GM12878 (cell line): ENCODE measurements at regions not wholly inside any gene's neighbourhood (a gene's known extent, or its start where the extent isn't known, plus 50 kb on each side); places are given as distances from the start of the nearest gene placed in this dataset.
"Not testable (repeated sequence)": the region's sequence is repeated elsewhere in the genome, so short reads cannot be mapped to it uniquely, and the experiment has no call there.

Experiments
- ATAC-seq: fragments of 200-7000 bp; cut with Tn5 transposase; 3 replicates; pipeline ENCODE4 v1.9.1; 2020; ENCODE audit warnings: mild to moderate bottlenecking, moderate library complexity
- BruUV-seq: library from RNA; stranded (reverse); fragments of 400-500 nt; replicated peaks from 2 replicates; lab custom pipeline; 2021; lab: Mats Ljungman, UMichigan
- CTCF ChIA-PET: fragments of 300-600 bp; sonication (Branson Sonifier 250); formaldehyde crosslinking; extraction: SDS; loops from one replicate; lab custom pipeline; 2021; ENCODE audit warnings: inconsistent platforms; lab: Yijun Ruan, JAX
- POLR2A ChIA-PET: fragments of 350-600 bp; formaldehyde crosslinking; extraction: SDS; loops from one replicate; lab custom pipeline; 2021; ENCODE audit warnings: inconsistent platforms; lab: Charles Lee
- RAD21 ChIA-PET: fragments of 300-600 bp; sonication (Branson Sonifier 250); formaldehyde crosslinking; loops from one replicate; lab custom pipeline; 2023; ENCODE audit warnings: antibody characterized with exemption; ENCODE audit not compliant: unreplicated experiment; lab: Charles Lee
- SMC1A ChIA-PET: fragments of 300-600 bp; sonication (Branson Sonifier 250); formaldehyde crosslinking; loops from one replicate; lab custom pipeline; 2023; ENCODE audit not compliant: unreplicated experiment, uncharacterized antibody; lab: Charles Lee
- DNase-seq: peaks from one replicate; pipeline ENCODE4 v3.0.0-alpha.2; 2011; ENCODE audit warnings: low read depth, low spot score
- FAIRE-seq: peaks from 3 replicates; lab custom pipeline; 2011; peaks lifted over from hg19 to GRCh38; lab: Jason Lieb, UNC
- H2AFZ ChIP-seq: 2 replicates; pipeline ENCODE4 v1.6.0; 2011; ENCODE audit warnings: low read depth, low read length, control low read depth; ENCODE audit not compliant: control insufficient read depth
- H3K27ac ChIP-seq: 2 replicates; pipeline ENCODE4 v1.5.1; 2011; ENCODE audit warnings: control low read depth; ENCODE audit not compliant: control insufficient read depth, insufficient read depth
- H3K27me3 ChIP-seq, 2 experiments: replicated peaks in 1 of 2; 2 replicates each; pipeline versions ENCODE4 v1.6.0 to v1.6.1; 2011; ENCODE audit warnings: low read length in 1 of 2; ENCODE audit not compliant: control insufficient read depth in 2 of 2, insufficient read depth in 2 of 2
- H3K36me3 ChIP-seq, 2 experiments: 2 replicates each; pipeline ENCODE4 v1.5.1; 2011; ENCODE audit warnings: low read length in 1 of 2; ENCODE audit not compliant: control insufficient read depth in 2 of 2, insufficient read depth in 2 of 2
- H3K4me1 ChIP-seq: 2 replicates; pipeline ENCODE4 v1.6.1; 2011; ENCODE audit warnings: mild to moderate bottlenecking, low read length, moderate library complexity, mixed read lengths; ENCODE audit not compliant: control insufficient read depth, insufficient read depth
- H3K4me2 ChIP-seq: 2 replicates; pipeline ENCODE4 v1.6.0; 2011; ENCODE audit warnings: control low read depth; ENCODE audit not compliant: control insufficient read depth, insufficient read depth
- H3K4me3 ChIP-seq: fragments of 200-600 bp; sonication (generic); 2 replicates; pipeline ENCODE4 v1.5.1; 2016
- H3K79me2 ChIP-seq: 2 replicates; pipeline ENCODE4 v1.6.0; 2011; ENCODE audit warnings: low read length; ENCODE audit not compliant: control insufficient read depth, insufficient read depth
- H3K9ac ChIP-seq: 2 replicates; pipeline ENCODE4 v1.8.0; 2011; ENCODE audit warnings: low read length, control low read depth, mixed read lengths; ENCODE audit not compliant: control insufficient read depth, insufficient read depth
- H3K9me3 ChIP-seq: replicated peaks from 3 replicates; pipeline ENCODE4 v1.5.1; 2011; ENCODE audit warnings: mild to moderate bottlenecking, low read length; ENCODE audit not compliant: control insufficient read depth, insufficient read depth
- H4K20me1 ChIP-seq: 2 replicates; pipeline ENCODE4 v1.6.0; 2011; ENCODE audit not compliant: control insufficient read depth, insufficient read depth
- ATF3 ChIP-seq: IDR thresholded peaks from 2 replicates; pipeline ENCODE4 v1.6.1; 2011; ENCODE audit warnings: low read depth, mild to moderate bottlenecking, low read length, moderate library complexity, borderline replicate concordance; ENCODE audit errors: extremely low read depth
- HDAC6 ChIP-seq: fragments of 200-600 bp; sonication (generic); IDR thresholded peaks from one replicate; pipeline ENCODE4 v1.8.0; 2017; ENCODE audit warnings: antibody characterized with exemption; ENCODE audit not compliant: unreplicated experiment
- POLR2AphosphoS5 ChIP-seq: IDR thresholded peaks from 2 replicates; pipeline ENCODE4 v1.6.1; 2011; ENCODE audit warnings: mild to moderate bottlenecking, low read length, inconsistent platforms
- WRNIP1 ChIP-seq: IDR thresholded peaks from 2 replicates; pipeline ENCODE4 v1.6.1; 2011; ENCODE audit warnings: low read depth, low read length, improper control_type of control experiment, borderline replicate concordance
- ZNF384 ChIP-seq: IDR thresholded peaks from 2 replicates; pipeline ENCODE4 v1.6.1; 2012; ENCODE audit warnings: low read depth, mild to moderate bottlenecking, low read length, improper control_type of control experiment, borderline replicate concordance
- WGBS: methylation state at CpG from one replicate; pipeline ENCODE4 v1.1.6; 2016; ENCODE audit warnings: low lambda C conversion rate; ENCODE audit not compliant: insufficient replicate concordance, insufficient coverage; ENCODE audit errors: missing lambda C conversion rate; 5-methylcytosine and 5-hydroxymethylcytosine counted together
- in situ Hi-C: fragments of 300-500 bp; cut with MboI; formaldehyde crosslinking; loops from 9 replicates; pipeline ENCODE4 v1.14.3; 2018; ENCODE audit warnings: mixed read lengths
- intact Hi-C: fragments of 100-400 bp; cut with micrococcal nuclease; formaldehyde crosslinking; loops from one replicate; pipeline ENCODE4 v1.14.2; 2022; ENCODE audit not compliant: unreplicated experiment
- TF ChIP-seq, protein P1 (sequence below): fragments of 450-650 bp; IDR thresholded peaks from 2 replicates; pipeline ENCODE4 v1.6.1; 2017; ENCODE audit warnings: mild to moderate bottlenecking
- TF ChIP-seq, protein P2 (sequence below): fragments of 450-650 bp; IDR thresholded peaks from 2 replicates; pipeline ENCODE4 v1.6.1; 2017; ENCODE audit warnings: mild to moderate bottlenecking, moderate library complexity

DNA sequence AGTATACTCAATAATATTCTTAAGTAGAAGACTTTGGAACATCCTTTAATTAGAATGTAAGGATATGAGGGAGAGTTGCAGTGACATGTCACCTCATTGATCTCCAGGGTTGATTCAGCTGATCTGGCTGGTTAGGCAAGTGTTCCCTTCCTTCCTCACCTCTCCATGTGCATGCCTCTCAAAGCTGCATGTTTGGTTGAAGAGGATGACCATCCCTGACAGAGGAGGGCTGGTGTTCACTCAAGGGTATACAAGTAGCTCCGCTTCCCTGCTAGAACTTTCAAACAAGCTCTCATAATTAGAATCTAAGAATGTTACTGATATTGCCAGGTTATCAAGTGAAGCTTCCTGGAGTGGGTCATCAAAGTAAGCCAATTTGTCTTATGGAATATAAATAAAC, 341.1 kb upstream of the FLRT2 start:
- Histone ChIP-seq H3K79me2 (no peaks in the 10 kb centered on the region), H4K20me1 (no peaks in the 10 kb centered on the region), H3K36me3 (no peaks in the 10 kb centered on the region), H3K27me3 (no peaks in the 10 kb centered on the region), H3K4me2 (no peak overlapping the region), H3K9me3 (no peaks in the 10 kb centered on the region), H2AFZ (no peak overlapping the region), H3K27ac (no peak overlapping the region), H3K4me1 (no peaks in the 10 kb centered on the region), H3K9ac (no peak overlapping the region), H3K4me3 (no peak overlapping the region)
- TF ChIP-seq, protein P1, sequence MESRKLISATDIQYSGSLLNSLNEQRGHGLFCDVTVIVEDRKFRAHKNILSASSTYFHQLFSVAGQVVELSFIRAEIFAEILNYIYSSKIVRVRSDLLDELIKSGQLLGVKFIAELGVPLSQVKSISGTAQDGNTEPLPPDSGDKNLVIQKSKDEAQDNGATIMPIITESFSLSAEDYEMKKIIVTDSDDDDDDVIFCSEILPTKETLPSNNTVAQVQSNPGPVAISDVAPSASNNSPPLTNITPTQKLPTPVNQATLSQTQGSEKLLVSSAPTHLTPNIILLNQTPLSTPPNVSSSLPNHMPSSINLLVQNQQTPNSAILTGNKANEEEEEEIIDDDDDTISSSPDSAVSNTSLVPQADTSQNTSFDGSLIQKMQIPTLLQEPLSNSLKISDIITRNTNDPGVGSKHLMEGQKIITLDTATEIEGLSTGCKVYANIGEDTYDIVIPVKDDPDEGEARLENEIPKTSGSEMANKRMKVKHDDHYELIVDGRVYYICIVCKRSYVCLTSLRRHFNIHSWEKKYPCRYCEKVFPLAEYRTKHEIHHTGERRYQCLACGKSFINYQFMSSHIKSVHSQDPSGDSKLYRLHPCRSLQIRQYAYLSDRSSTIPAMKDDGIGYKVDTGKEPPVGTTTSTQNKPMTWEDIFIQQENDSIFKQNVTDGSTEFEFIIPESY, result no peak
- TF ChIP-seq HDAC6, result no peak
- TF ChIP-seq ATF3, result no peak
- no peak for TF ChIP-seq WRNIP1
- TF ChIP-seq, protein P2, sequence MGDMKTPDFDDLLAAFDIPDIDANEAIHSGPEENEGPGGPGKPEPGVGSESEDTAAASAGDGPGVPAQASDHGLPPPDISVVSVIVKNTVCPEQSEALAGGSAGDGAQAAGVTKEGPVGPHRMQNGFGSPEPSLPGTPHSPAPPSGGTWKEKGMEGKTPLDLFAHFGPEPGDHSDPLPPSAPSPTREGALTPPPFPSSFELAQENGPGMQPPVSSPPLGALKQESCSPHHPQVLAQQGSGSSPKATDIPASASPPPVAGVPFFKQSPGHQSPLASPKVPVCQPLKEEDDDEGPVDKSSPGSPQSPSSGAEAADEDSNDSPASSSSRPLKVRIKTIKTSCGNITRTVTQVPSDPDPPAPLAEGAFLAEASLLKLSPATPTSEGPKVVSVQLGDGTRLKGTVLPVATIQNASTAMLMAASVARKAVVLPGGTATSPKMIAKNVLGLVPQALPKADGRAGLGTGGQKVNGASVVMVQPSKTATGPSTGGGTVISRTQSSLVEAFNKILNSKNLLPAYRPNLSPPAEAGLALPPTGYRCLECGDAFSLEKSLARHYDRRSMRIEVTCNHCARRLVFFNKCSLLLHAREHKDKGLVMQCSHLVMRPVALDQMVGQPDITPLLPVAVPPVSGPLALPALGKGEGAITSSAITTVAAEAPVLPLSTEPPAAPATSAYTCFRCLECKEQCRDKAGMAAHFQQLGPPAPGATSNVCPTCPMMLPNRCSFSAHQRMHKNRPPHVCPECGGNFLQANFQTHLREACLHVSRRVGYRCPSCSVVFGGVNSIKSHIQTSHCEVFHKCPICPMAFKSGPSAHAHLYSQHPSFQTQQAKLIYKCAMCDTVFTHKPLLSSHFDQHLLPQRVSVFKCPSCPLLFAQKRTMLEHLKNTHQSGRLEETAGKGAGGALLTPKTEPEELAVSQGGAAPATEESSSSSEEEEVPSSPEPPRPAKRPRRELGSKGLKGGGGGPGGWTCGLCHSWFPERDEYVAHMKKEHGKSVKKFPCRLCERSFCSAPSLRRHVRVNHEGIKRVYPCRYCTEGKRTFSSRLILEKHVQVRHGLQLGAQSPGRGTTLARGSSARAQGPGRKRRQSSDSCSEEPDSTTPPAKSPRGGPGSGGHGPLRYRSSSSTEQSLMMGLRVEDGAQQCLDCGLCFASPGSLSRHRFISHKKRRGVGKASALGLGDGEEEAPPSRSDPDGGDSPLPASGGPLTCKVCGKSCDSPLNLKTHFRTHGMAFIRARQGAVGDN, result no peak
- no peak for TF ChIP-seq POLR2AphosphoS5
- no peak for TF ChIP-seq ZNF384
- no peak for FAIRE-seq
- POLR2A ChIA-PET, result no interaction called here
- in situ Hi-C loops (no loop called here), intact Hi-C loops (no loop called here)
- SMC1A ChIA-PET, result no interaction called here
- no TSS peak for BruUV-seq
- RAD21 ChIA-PET, result no interaction called here
- CTCF ChIA-PET, result no interaction called here
- no peak for DNase-seq
- 50% methylated on average over 1 of the region's 1 CpG for WGBS
- ATAC-seq, result no peak

- BruUV-seq, H3K36me3 ChIP-seq, H3K79me2 ChIP-seq, H4K20me1 ChIP-seq, POLR2A ChIA-PET, H3K27me3 ChIP-seq, intact Hi-C loops, SMC1A ChIA-PET, H3K4me2 ChIP-seq, H3K27ac ChIP-seq, CTCF ChIA-PET, H3K9ac ChIP-seq, H3K4me1 ChIP-seq, H3K9me3 ChIP-seq, ATAC-seq, FAIRE-seq, DNase-seq, RAD21 ChIA-PET, in situ Hi-C loops, H2AFZ ChIP-seq, H3K4me3 ChIP-seq: not testable (repeated sequence)
- WGBS, result 4% methylated on average over 6 of the region's 6 CpGs
Observed at GRCh38 chr14:85189253-85189652, 340.7 kb upstream of the FLRT2 start.
